RCC 7860 (cell line): ENCODE measurements at regions not wholly inside any gene's neighbourhood (a gene's known extent, or its start where the extent isn't known, plus 50 kb on each side); places are given as distances from the start of the nearest gene placed in this dataset.

ENCODE experiments used
- DNase-seq: peaks from one replicate; pipeline ENCODE4 v3.0.0-alpha.2; 2015; ENCODE audit warnings: low spot score
- FAIRE-seq: peaks from 2 replicates; lab custom pipeline; 2012; peaks lifted over from hg19 to GRCh38; lab: Jason Lieb, UNC

GRCh38 chr4:181416966-181417365, 826.2 kb upstream of the TENM3 start:
- no peak for DNase-seq

DNA sequence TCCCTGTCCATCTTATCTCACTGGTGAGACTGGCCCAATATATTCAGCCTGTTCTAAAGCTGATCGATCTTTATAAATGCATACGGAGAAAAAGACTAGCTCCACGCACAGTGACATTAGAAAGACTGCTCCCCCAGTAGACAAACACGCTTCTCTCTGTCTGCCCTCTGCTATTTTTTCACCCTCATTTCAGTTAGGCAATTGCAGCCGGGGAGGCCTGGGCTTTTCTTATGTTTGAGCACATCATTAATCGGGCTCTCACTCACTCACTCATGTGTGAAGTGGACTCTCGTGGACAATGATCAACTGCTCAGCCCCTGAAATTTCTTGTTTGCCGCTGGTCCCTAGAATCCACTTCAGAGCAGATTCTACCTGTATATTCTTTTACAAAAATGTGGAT, 824.7 kb upstream of the TENM3 start:
- DNase-seq (no peak), FAIRE-seq (no peak)

More at GRCh38 chr4:181416966-181417365, 826.2 kb upstream of the TENM3 start:
- no peak for FAIRE-seq

- no peak for FAIRE-seq
Observed at GRCh38 chr4:181420950-181421349, 822.3 kb upstream of the TENM3 start.

DNA sequence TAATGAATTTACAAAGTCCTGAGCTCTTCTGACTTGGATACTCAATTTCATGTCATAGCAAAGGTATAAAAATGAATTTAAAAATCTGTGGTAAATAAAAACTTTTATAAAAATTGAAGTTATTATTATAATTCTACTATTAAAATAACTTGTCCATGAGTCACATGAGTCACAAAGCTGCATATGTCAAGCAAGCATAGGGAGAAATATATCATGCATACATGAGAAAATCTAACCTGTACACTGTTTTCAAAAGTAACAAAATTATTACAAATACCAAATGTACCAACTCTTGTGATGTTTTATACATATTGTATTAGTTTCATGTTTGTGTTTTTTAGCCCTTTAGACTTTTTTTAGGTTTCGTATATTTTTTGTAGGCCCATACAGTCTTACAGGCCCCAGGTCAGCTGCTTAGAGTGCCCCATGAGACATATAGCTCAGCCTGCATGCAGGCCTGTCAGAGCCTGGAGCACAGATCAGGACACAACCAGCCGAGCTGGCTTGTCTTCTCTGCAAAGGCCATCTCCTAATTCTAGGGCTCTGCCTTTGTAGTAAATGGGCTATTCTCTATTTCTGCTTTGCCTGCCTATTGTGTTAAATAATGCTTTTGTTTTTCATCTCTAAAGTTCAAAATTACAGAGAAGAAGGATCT, 818.7 kb upstream of the TENM3 start:
- DNase-seq (no peak), FAIRE-seq (no peak)

More at GRCh38 chr4:181420950-181421349, 822.3 kb upstream of the TENM3 start:
- DNase-seq = no peak

DNA sequence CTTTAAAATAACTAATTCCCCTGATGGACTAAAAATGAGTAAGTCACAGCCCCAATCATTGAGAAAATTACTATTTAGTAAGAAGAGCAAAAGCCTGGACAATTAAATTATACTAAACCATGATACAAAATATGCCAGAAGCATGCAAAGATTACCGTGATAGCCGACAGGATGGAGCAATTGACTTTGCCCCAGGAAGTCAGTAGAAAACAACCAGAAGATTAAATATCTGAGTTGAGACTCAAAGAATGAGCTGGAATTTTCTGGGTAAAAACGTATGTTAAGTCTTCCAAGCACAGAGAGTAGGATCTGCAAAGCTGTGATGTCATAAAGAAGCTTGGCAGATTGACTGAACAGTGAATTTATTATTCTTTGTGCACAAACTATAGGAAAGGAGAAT, 816.1 kb upstream of the TENM3 start:
- FAIRE-seq (no peak), DNase-seq (no peak)

- FAIRE-seq (no peak), DNase-seq (no peak)
Observed at GRCh38 chr4:181431006-181431405, 812.2 kb upstream of the TENM3 start.

DNA sequence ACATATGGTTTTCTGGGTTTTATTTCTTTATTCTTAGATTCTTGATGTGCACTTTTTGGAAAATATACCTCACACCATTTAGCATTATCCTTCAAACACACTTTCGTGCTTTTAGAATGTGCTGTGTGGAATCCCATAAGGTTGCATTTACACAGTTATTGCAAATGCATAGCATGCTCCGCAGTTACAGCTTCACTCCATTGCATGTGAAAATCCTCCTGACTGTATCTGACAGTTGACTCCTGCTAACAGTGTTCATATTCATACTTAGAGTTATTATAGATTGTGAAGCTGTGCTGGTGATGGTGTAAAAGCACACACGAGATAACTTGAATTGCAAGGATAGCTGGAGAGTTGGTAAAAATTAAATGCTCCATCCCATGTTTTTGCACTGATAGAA, 811.5 kb upstream of the TENM3 start:
- no peak for FAIRE-seq
- DNase-seq = no peak

GRCh38 chr4:181432335-181432734, 810.9 kb upstream of the TENM3 start:
- FAIRE-seq = no peak
- DNase-seq = no peak

DNA sequence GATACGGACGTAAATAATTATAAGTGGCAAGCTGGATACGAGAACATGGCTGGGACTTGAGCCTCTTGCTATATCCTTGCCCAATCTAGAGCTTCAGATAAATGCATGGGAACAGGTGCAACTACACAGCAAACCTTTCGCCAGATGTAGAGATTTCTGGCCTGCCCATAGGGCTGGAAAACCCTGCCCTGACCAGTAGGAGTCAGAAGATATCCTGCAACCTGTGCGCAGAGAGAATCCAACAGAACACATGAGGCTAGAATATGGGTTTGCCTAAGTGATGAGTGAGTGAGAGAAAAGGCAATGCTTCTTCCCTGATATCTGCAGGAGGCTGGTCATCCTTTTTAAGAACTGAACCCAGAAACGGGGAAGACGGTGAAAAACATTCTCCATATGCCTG, 805.3 kb upstream of the TENM3 start:
- no peak for DNase-seq
- no peak for FAIRE-seq

DNA sequence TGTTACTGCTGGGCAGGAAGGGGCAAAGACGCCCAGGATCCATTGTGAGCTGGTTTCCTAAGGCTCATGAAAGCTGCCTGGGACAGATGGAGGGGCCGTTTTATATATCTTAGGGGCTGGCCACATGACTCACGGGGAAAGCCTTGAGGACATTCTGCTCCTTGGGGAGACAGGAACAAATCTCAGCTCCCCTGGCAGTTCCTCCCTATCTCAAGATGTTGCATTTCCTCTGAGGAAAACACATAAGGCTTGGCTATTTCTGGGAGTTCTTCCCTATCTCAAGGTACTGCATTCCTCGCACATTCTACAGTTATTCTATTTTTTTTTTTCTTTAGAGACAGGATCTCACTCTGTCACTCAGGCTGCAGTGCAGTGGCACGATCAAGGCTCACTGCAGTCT, 804.6 kb upstream of the TENM3 start:
- DNase-seq (no peak), FAIRE-seq (no peak)

- DNase-seq (no peak), FAIRE-seq (no peak)
Observed at GRCh38 chr4:181443021-181443420, 800.2 kb upstream of the TENM3 start.

DNA sequence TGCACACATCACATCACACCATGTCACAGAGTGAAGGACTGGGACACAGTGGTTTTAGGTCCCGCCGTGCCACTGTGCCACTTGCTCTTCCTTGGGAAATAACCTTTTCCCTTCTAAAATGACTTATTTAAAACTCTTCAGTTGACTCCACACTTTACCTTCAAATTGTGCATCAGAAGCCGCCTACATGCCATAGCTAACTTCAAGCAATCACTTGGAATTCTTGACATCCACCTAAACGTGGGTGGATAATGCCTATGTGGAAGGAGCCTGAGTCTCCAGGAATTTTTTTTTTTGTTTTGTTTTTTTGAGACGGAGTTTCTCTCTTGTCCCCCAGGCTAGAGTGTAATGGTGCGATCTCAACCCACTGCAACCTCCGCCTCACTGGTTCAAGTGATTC, 777.4 kb upstream of the TENM3 start:
- FAIRE-seq (no peak), DNase-seq (no peak)

GRCh38 chr4:181468451-181468850, 774.8 kb upstream of the TENM3 start:
- FAIRE-seq (no peak), DNase-seq (no peak)

DNA sequence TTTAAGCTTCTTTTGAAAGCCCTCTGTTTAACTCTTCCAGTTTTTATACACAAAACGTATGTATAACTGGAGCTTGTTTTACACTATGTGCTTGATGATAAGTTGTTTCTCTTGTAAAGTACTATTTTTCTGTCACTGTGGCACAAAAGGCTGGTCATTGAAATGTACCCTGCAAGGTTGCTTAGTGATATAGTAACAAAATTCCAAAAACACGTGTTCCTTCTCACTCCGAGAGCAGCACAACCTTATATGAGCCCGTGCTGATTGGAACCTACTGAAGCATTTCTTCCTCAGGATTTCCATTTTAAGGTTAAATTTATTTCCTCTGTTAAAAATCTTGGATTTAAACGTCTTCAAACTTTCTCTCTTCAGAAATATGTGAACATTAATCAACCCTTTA, 772.9 kb upstream of the TENM3 start:
- FAIRE-seq (no peak), DNase-seq (no peak)

GRCh38 chr4:181475359-181475758, 767.8 kb upstream of the TENM3 start:
- no peak for DNase-seq
- no peak for FAIRE-seq

DNA sequence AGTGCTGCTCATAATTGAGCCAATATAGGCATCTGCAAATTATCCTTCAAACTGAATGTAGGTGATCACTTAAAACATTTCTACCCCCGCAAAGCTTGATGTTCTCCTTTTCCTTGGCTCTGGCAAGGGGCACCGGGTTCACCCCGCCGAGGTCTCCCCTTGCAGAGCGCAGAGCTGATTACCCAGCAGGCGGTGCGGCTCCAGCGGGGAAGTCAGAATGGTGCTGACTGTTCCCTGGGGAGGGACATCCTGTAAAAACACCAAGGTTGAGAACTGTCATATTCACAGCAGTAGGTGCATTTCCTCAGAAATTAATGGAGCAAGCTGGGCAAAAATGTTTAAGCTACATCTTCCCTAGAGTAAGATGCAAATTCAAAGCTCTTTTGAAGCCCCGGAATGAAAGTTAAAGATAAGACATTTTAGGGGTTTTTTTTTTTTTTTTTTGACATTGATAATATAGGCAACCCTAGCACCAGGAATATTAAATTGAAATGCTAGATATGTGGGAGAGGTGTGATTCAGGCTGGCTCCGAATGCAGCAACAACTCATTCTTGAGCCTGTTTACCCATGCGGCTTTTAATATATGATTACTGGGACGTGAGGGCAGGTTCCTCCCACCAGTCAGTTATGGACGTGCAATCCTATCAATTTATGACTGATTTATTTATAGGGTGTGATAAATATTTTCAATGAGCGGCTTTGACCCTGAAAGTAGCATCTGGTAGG, 767.3 kb upstream of the TENM3 start:
- DNase-seq = no peak
- FAIRE-seq = no peak

- DNase-seq (no peak), FAIRE-seq (no peak)
Observed at GRCh38 chr4:181476508-181476890, 766.7 kb upstream of the TENM3 start.

GRCh38 chr4:181477591-181477990, 765.6 kb upstream of the TENM3 start:
- no peak for DNase-seq
- FAIRE-seq = no peak

DNA sequence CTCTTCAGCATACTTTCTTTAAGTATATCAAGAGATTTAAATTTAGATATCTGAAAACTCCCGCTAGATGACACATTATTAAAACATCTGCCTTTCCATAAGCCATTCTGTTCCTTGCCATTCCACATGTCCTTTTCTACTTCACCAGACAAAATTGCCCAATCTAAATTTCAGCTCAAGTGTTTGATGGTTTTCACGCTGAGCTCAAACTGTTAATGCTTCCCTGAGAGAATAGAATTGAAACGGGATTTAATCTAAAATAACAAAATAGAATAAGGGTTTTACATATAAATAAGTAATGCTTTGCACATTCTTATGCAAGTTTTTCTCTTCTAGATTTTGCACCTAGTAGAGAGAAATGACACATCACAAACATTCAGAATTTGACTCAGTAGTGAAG, 764.5 kb upstream of the TENM3 start:
- DNase-seq = no peak

DNA sequence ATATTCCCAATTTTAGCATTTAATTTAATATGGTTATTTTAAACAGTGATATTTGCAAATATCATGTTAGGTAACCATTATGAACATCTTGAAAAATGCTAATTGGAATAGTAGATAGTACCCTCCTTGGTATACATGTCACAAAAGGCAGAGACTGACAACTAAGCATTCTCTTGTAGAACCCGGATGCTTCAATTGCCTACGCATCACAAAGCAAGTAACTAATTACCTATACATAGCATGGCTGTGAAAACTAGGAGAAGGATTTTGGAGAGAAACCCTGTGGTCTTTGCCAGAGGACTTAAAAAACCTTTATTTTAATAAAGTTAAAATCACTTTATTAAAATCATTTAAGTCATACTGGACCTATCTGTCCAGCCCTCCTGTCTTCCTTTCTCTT, 764.1 kb upstream of the TENM3 start:
- DNase-seq = no peak
- no peak for FAIRE-seq

More for the DNA sequence above, 764.5 kb upstream of the TENM3 start:
- no peak for FAIRE-seq

DNA sequence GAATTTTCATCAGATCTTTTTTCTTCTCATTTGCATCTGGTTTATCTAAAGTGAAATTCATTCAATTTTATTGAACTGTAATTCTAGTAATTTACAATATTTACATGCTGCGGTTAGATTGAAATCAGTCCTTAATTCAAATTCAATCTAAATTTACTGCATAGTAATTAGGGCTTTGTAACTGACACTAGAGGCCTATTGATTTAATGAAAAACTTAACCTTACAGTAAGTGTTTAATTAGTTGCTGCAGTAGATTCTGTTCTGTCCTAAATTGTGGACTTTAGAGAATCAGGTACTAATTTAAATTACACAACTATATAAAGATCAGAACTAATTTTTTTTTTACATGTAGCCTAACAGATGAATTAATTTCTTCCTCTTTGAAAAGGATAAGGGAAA, 758.8 kb upstream of the TENM3 start:
- DNase-seq (no peak), FAIRE-seq (no peak)

DNA sequence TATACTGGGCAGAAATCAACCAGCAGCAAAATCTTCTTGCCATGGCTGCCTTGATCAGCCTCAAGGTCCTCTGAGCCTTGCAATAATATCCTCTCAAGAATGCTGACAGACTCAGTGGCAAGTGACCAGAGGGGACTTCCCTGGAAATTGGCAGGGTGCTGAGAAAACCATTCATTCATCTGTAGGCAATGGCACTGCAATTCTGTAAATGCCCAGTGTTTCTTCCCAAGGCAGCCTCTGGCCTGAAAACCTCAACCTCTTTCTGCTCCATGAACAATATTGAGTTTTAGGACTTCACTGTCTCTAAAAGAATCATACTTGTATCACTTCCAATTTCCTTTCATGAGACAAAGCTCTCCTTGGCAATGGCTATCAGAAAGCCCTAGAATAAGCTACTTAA, 754.3 kb upstream of the TENM3 start:
- no peak for FAIRE-seq
- no peak for DNase-seq

- no peak for DNase-seq
- no peak for FAIRE-seq
Observed at GRCh38 chr4:181498148-181498547, 745.1 kb upstream of the TENM3 start.
